HG02571 (cell line): ENCODE measurements at regions not wholly inside any gene's neighbourhood (a gene's known extent, or its start where the extent isn't known, plus 50 kb on each side); places are given as distances from the start of the nearest gene placed in this dataset.

Experiments
- ATAC-seq: cut with Tn5 transposase; IDR thresholded peaks from one replicate; pipeline ENCODE4 v1.9.1; 2021; ENCODE audit warnings: mild to moderate bottlenecking, moderate library complexity; ENCODE audit not compliant: unreplicated experiment

- no peak for ATAC-seq
Observed at GRCh38 chr2:133717497-133717896, 149.2 kb upstream of the NCKAP5 start.

- no peak for ATAC-seq
Observed at GRCh38 chr2:133718688-133719201, 150.5 kb upstream of the NCKAP5 start.

- ATAC-seq = no peak
Observed at GRCh38 chr2:133720429-133720828, 152.2 kb upstream of the NCKAP5 start.

- no peak for ATAC-seq
Observed at GRCh38 chr2:133721118-133721517, 152.9 kb upstream of the NCKAP5 start.

GRCh38 chr2:133723133-133723532 lies 154.9 kb upstream of the NCKAP5 start:
- no peak for ATAC-seq

GRCh38 chr2:133726973-133727372 lies 158.7 kb upstream of the NCKAP5 start:
- no peak for ATAC-seq

- ATAC-seq = no peak
Observed at GRCh38 chr2:133732059-133732458, 163.8 kb upstream of the NCKAP5 start.

GRCh38 chr2:133732982-133733900 lies 165.0 kb upstream of the NCKAP5 start:
- ATAC-seq = no peak

- ATAC-seq = no peak
Observed at GRCh38 chr2:133733901-133734255, 165.6 kb upstream of the NCKAP5 start.

GRCh38 chr2:133734716-133735495 lies 166.6 kb upstream of the NCKAP5 start:
- no peak for ATAC-seq

- ATAC-seq = no peak
Observed at GRCh38 chr2:133736674-133737073, 168.4 kb upstream of the NCKAP5 start.

- ATAC-seq = no peak
Observed at GRCh38 chr2:133737242-133737993, 169.2 kb upstream of the NCKAP5 start.

GRCh38 chr2:133739039-133739438 lies 170.8 kb upstream of the NCKAP5 start:
- ATAC-seq = no peak

- no peak for ATAC-seq
Observed at GRCh38 chr2:133740500-133740899, 172.2 kb upstream of the NCKAP5 start.

- ATAC-seq = no peak
Observed at GRCh38 chr2:133748007-133748700, 179.9 kb upstream of the NCKAP5 start.

GRCh38 chr2:133753665-133754064 lies 185.4 kb upstream of the NCKAP5 start:
- no peak for ATAC-seq

GRCh38 chr2:133755480-133756300 lies 187.4 kb upstream of the NCKAP5 start:
- ATAC-seq = no peak

- ATAC-seq = no peak
Observed at GRCh38 chr2:133756833-133757232, 188.6 kb upstream of the NCKAP5 start.

- no peak for ATAC-seq
Observed at GRCh38 chr2:133760376-133760775, 192.1 kb upstream of the NCKAP5 start.

- ATAC-seq = no peak
Observed at GRCh38 chr2:133765658-133766057, 197.4 kb upstream of the NCKAP5 start.
